NB4 (cell line): ENCODE measurements at regions not wholly inside any gene's neighbourhood (a gene's known extent, or its start where the extent isn't known, plus 50 kb on each side); places are given as distances from the start of the nearest gene placed in this dataset.

Experiments
- MYC ChIP-seq: IDR thresholded peaks from 2 replicates; pipeline ENCODE4 v1.6.1; 2011; ENCODE audit warnings: low read depth, low read length
- POLR2A ChIP-seq: IDR thresholded peaks from 2 replicates; pipeline ENCODE4 v1.6.1; 2011; ENCODE audit warnings: mild to moderate bottlenecking; ENCODE audit not compliant: insufficient read length; ENCODE audit errors: extremely low read depth
- TF ChIP-seq, protein P1 (sequence below): IDR thresholded peaks from one replicate; pipeline ENCODE4 v1.5.1; 2012; ENCODE audit warnings: low read depth, low read length
- TF ChIP-seq, protein P2 (sequence below): IDR thresholded peaks from 2 replicates; pipeline ENCODE4 v1.6.1; 2011; ENCODE audit warnings: low read depth, low read length

- TF ChIP-seq POLR2A (no peak), MYC (no peak)
- TF ChIP-seq, protein P1, sequence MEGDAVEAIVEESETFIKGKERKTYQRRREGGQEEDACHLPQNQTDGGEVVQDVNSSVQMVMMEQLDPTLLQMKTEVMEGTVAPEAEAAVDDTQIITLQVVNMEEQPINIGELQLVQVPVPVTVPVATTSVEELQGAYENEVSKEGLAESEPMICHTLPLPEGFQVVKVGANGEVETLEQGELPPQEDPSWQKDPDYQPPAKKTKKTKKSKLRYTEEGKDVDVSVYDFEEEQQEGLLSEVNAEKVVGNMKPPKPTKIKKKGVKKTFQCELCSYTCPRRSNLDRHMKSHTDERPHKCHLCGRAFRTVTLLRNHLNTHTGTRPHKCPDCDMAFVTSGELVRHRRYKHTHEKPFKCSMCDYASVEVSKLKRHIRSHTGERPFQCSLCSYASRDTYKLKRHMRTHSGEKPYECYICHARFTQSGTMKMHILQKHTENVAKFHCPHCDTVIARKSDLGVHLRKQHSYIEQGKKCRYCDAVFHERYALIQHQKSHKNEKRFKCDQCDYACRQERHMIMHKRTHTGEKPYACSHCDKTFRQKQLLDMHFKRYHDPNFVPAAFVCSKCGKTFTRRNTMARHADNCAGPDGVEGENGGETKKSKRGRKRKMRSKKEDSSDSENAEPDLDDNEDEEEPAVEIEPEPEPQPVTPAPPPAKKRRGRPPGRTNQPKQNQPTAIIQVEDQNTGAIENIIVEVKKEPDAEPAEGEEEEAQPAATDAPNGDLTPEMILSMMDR, result no peak
- TF ChIP-seq, protein P2, sequence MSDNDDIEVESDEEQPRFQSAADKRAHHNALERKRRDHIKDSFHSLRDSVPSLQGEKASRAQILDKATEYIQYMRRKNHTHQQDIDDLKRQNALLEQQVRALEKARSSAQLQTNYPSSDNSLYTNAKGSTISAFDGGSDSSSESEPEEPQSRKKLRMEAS, result no peak
Measured at GRCh38 chr3:98646680-98647079, 53.3 kb upstream of the CPOX start.
